ENCODE measurements at regions not wholly inside any gene's neighbourhood (a gene's known extent, or its start where the extent isn't known, plus 50 kb on each side); places are given as distances from the start of the nearest gene placed in this dataset.

- DNase-seq: no peak
These were observed 393.8 kb downstream of the ZNF385D start for GRCh38 chr3:21357241-21357640.

- DNase-seq: no peak
These were observed 394.6 kb downstream of the ZNF385D start for GRCh38 chr3:21356402-21356801.

- DNase-seq: no peak
These were observed 405.5 kb downstream of the ZNF385D start for GRCh38 chr3:21345382-21345976.

GRCh38 chr3:21331857-21332256, 419.2 kb downstream of the ZNF385D start:
- no peak for DNase-seq

- no peak for DNase-seq
These were observed 419.7 kb downstream of the ZNF385D start for GRCh38 chr3:21331321-21331720.

GRCh38 chr3:21330293-21330692, 420.7 kb downstream of the ZNF385D start:
- DNase-seq: no peak

- DNase-seq: no peak
These were observed 422.2 kb downstream of the ZNF385D start for GRCh38 chr3:21328711-21329390.

GRCh38 chr3:21326704-21327475, 424.1 kb downstream of the ZNF385D start:
- DNase-seq: no peak

- no peak for DNase-seq
These were observed 436.3 kb downstream of the ZNF385D start for GRCh38 chr3:21314688-21315087.

GRCh38 chr3:21310891-21311290, 440.1 kb downstream of the ZNF385D start:
- DNase-seq: no peak

- DNase-seq: no peak
These were observed 440.8 kb downstream of the ZNF385D start for GRCh38 chr3:21310161-21310560.

GRCh38 chr3:21297304-21297703, 453.7 kb downstream of the ZNF385D start:
- no peak for DNase-seq

GRCh38 chr3:21294768-21295167, 456.2 kb downstream of the ZNF385D start:
- DNase-seq: no peak

- DNase-seq: no peak
These were observed 458.0 kb downstream of the ZNF385D start for GRCh38 chr3:21292971-21293370.

- no peak for DNase-seq
These were observed 460.5 kb downstream of the ZNF385D start for GRCh38 chr3:21290557-21290956.

GRCh38 chr3:21274079-21274571, 476.9 kb downstream of the ZNF385D start:
- DNase-seq: no peak

- no peak for DNase-seq
These were observed 477.6 kb downstream of the ZNF385D start for GRCh38 chr3:21273259-21274025.

- no peak for DNase-seq
These were observed 479.4 kb downstream of the ZNF385D start for GRCh38 chr3:21271606-21272016.

GRCh38 chr3:21269882-21270281, 481.1 kb downstream of the ZNF385D start:
- no peak for DNase-seq

GRCh38 chr3:21260507-21260906, 490.5 kb downstream of the ZNF385D start:
- DNase-seq: no peak

- DNase-seq: no peak
These were observed 491.1 kb downstream of the ZNF385D start for GRCh38 chr3:21259896-21260295.

GRCh38 chr3:21256932-21257331, 494.1 kb downstream of the ZNF385D start:
- DNase-seq: no peak

- DNase-seq: no peak
These were observed 512.3 kb downstream of the ZNF385D start for GRCh38 chr3:21238661-21239060.
